Endothelial cell (in vitro differentiated cells): ENCODE measurements at regions not wholly inside any gene's neighbourhood (a gene's known extent, or its start where the extent isn't known, plus 50 kb on each side); places are given as distances from the start of the nearest gene placed in this dataset.
A peak's percentile ranks its signal among the peaks of the same experiment; 100 is the strongest.

Experiments
- DNase-seq: peaks from one replicate; pipeline ENCODE4 v3.0.0; 2021; ENCODE audit warnings: low spot score
- H3K27ac Mint-ChIP-seq: one replicate; pipeline ENCODE4 v1.8.0; 2021; ENCODE audit warnings: mixed read lengths, inconsistent platforms; ENCODE audit not compliant: unreplicated experiment
- H3K27me3 Mint-ChIP-seq: one replicate; pipeline ENCODE4 v1.8.0; 2021; ENCODE audit warnings: mild to moderate bottlenecking, moderate library complexity, mixed read lengths, inconsistent platforms; ENCODE audit not compliant: unreplicated experiment
- H3K36me3 Mint-ChIP-seq: one replicate; pipeline ENCODE4 v1.8.0; 2021; ENCODE audit warnings: mild to moderate bottlenecking, low read depth, mixed read lengths, inconsistent platforms; ENCODE audit not compliant: unreplicated experiment
- H3K4me1 Mint-ChIP-seq: one replicate; pipeline ENCODE4 v1.8.0; 2021; ENCODE audit warnings: mild to moderate bottlenecking, mixed read lengths, inconsistent platforms; ENCODE audit not compliant: unreplicated experiment
- H3K4me3 Mint-ChIP-seq: one replicate; pipeline ENCODE4 v1.8.0; 2021; ENCODE audit warnings: mild to moderate bottlenecking, mixed read lengths, inconsistent platforms; ENCODE audit not compliant: unreplicated experiment
- H3K9me3 Mint-ChIP-seq: one replicate; pipeline ENCODE4 v1.8.0; 2021; ENCODE audit warnings: mixed read lengths, inconsistent platforms; ENCODE audit not compliant: unreplicated experiment
- TF ChIP-seq, protein P1 (sequence below): fragments of 200-600 bp; sonication (generic); IDR thresholded peaks from one replicate; pipeline ENCODE4 v1.5.0; 2021; ENCODE audit warnings: antibody characterized with exemption; ENCODE audit not compliant: unreplicated experiment

DNA sequence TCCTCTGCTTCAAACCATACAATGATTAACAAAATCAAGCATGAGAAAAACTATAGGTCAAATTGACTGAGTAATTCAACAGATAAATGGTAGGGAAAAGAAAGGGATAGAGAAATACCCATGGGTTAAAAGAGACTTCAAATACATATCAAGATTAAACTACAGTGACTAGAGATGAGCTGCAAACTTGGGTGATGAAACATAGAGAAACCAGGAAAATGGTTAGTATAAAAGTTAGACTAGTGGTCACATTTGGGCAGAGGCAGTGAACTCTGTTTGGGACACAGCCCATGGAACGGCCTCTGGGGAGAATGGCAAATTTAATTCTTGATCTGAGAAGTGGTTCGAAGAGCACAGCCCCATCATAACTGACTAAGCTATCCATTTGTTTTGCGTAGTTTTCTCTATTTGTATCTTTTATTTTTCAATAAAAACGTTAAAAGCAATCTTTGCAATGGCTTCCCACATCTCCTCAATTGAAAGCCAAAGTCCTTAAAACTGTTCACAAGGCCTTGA lies 99.4 kb downstream of the APIP start:
- Mint-ChIP-seq H3K4me3 (no peak overlapping the region), H3K27ac (no peak overlapping the region), H3K9me3 (no peaks in the 10 kb centered on the region), H3K4me1 (no peaks in the 10 kb centered on the region), H3K36me3 (peaks cover 21% of the 10 kb centered on the region), H3K27me3 (no peaks in the 10 kb centered on the region)
- TF ChIP-seq, protein P1, sequence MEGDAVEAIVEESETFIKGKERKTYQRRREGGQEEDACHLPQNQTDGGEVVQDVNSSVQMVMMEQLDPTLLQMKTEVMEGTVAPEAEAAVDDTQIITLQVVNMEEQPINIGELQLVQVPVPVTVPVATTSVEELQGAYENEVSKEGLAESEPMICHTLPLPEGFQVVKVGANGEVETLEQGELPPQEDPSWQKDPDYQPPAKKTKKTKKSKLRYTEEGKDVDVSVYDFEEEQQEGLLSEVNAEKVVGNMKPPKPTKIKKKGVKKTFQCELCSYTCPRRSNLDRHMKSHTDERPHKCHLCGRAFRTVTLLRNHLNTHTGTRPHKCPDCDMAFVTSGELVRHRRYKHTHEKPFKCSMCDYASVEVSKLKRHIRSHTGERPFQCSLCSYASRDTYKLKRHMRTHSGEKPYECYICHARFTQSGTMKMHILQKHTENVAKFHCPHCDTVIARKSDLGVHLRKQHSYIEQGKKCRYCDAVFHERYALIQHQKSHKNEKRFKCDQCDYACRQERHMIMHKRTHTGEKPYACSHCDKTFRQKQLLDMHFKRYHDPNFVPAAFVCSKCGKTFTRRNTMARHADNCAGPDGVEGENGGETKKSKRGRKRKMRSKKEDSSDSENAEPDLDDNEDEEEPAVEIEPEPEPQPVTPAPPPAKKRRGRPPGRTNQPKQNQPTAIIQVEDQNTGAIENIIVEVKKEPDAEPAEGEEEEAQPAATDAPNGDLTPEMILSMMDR: no peak
- no peak for DNase-seq

DNA sequence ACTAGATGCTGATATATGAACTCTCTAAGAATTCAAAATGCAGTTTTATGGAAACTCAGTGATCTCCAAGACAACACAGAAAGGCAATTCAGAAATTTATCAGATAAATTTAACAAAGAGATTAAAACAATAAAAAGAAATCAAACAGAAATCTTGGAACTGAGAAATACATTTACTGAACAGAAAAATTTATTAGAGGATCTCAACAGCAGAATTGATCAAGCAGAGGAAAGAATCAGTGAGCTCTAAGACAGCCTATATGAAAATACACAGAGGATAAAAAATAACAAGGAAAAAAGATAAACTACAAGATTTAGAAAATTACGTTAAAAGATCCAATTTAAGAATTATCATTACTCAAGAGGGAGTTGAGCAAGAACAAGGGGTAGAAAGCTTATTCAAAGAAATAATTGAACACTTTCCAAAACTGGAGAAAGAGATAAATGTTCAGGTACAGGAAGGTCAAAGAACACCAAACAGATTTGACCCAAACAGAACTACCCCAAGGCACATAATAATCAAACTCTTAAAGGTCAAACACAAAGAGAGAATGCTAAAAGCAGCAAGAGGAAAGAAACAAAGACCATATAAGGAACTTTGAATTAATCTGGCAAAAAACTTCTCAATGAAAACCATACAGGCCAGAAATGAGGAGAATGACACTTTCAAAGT lies 103.1 kb downstream of the APIP start:
- Mint-ChIP-seq H3K36me3 (peaks cover 22% of the 10 kb centered on the region), H3K27ac (no peak overlapping the region), H3K4me1 (peaks cover 14% of the 10 kb centered on the region), H3K27me3 (no peaks in the 10 kb centered on the region), H3K4me3 (no peak overlapping the region), H3K9me3 (peaks cover 4% of the 10 kb centered on the region)
- TF ChIP-seq, protein P1: no peak
- DNase-seq: no peak

DNA sequence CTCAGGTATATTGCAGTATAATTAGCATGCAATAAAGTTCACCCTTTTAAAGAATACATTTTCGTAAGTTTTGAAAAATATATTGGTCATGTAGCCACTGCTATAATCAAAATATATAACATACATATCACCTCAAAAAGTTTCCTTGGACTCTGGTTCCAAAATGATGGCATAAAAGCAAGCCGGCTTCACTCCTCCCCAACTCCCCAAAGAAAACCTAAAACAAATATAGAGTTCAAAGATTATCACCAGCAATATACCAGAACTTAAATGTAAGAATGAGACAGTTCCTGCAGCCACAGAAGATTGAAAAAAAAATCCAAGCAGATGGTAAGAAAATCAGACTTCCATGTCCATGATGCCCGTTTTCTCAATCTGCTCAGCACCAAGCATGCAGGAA lies 104.3 kb downstream of the APIP start:
- TF ChIP-seq, protein P1: no peak
- no peak for DNase-seq
- Mint-ChIP-seq H3K36me3 (peaks cover 17% of the 10 kb centered on the region), H3K27ac (no peak overlapping the region), H3K4me1 (peaks cover 20% of the 10 kb centered on the region), H3K27me3 (no peaks in the 10 kb centered on the region), H3K9me3 (peaks cover 4% of the 10 kb centered on the region), H3K4me3 (no peak overlapping the region)

DNA sequence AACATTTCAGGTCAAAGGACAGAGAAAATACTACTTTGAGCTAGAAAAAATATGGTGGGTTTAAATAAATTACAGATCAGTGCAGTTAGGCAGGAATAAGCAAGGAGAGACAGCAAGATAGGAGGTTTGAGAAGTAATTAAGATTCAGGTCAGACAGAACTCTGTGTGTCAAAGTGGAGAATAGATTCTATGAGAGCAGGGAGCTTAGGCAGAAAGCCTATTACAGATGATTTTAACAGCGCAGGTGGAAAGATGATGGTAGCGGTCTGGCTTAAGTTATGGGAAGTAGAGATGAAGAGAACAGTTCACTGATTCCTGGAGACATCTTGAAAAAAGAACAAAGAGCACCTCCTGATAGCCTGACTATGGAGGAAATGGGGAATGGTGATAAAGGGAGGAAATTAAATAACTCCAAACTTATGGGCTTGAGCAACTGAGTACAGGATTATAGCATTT lies 106.0 kb downstream of the APIP start:
- Mint-ChIP-seq H3K36me3 (peaks cover 17% of the 10 kb centered on the region), H3K27ac (peak overlapping the region; percentile 95), H3K9me3 (peaks cover 4% of the 10 kb centered on the region), H3K4me3 (no peak overlapping the region), H3K4me1 (peaks cover 29% of the 10 kb centered on the region), H3K27me3 (no peaks in the 10 kb centered on the region)
- TF ChIP-seq, protein P1: no peak
- no peak for DNase-seq
